BE2C (cell line): ENCODE measurements at regions not wholly inside any gene's neighbourhood (a gene's known extent, or its start where the extent isn't known, plus 50 kb on each side); places are given as distances from the start of the nearest gene placed in this dataset.

ENCODE experiments used
- DNase-seq: peaks from one replicate; pipeline ENCODE4 v3.0.0-alpha.2; 2020
- H3K27me3 ChIP-seq: fragments of 250-450 bp; sonication (Bioruptor Pico); 2 replicates; pipeline ENCODE4 v1.5.1; 2020; ENCODE audit warnings: mild to moderate bottlenecking
- H3K36me3 ChIP-seq: fragments of 250-450 bp; sonication (Bioruptor Pico); 2 replicates; pipeline ENCODE4 v1.5.1; 2020; ENCODE audit warnings: mild to moderate bottlenecking
- H3K4me1 ChIP-seq: fragments of 250-450 bp; sonication (Bioruptor Pico); 2 replicates; pipeline ENCODE4 v1.5.1; 2020
- H3K4me3 ChIP-seq: 2 replicates; pipeline ENCODE4 v1.5.1; 2011; ENCODE audit warnings: low read depth, low read length
- H3K9me3 ChIP-seq: fragments of 250-450 bp; sonication (Bioruptor Pico); 2 replicates; pipeline ENCODE4 v1.5.1; 2020
- CTCF ChIP-seq: IDR thresholded peaks from 2 replicates; pipeline ENCODE4 v1.5.1; 2012; ENCODE audit warnings: mild to moderate bottlenecking, low read depth, low read length

GRCh38 chrX:44082829-44083228 lies 109.6 kb upstream of the NDP start:
- Histone ChIP-seq H3K9me3 (no peaks in the 10 kb centered on the region), H3K27me3 (no peaks in the 10 kb centered on the region), H3K4me1 (no peaks in the 10 kb centered on the region), H3K4me3 (no peak overlapping the region), H3K36me3 (no peaks in the 10 kb centered on the region)
- no peak for TF ChIP-seq CTCF
- DNase-seq = no peak

GRCh38 chrX:44080083-44080482 lies 106.9 kb upstream of the NDP start:
- no peak for DNase-seq
- Histone ChIP-seq H3K9me3 (no peaks in the 10 kb centered on the region), H3K4me3 (no peak overlapping the region), H3K36me3 (no peaks in the 10 kb centered on the region), H3K27me3 (no peaks in the 10 kb centered on the region), H3K4me1 (no peaks in the 10 kb centered on the region)
- no peak for TF ChIP-seq CTCF

- Histone ChIP-seq H3K36me3 (no peaks in the 10 kb centered on the region), H3K4me1 (no peaks in the 10 kb centered on the region), H3K9me3 (no peaks in the 10 kb centered on the region), H3K4me3 (no peak overlapping the region), H3K27me3 (no peaks in the 10 kb centered on the region)
- no peak for DNase-seq
- TF ChIP-seq CTCF = no peak
These were observed 99.4 kb upstream of the NDP start for GRCh38 chrX:44072631-44073030.

GRCh38 chrX:44071847-44072551 lies 98.8 kb upstream of the NDP start:
- no peak overlapping the region for H3K4me3 ChIP-seq
- no peaks in the 10 kb centered on the region for H3K36me3 ChIP-seq
- no peaks in the 10 kb centered on the region for H3K4me1 ChIP-seq
- DNase-seq = no peak
- no peaks in the 10 kb centered on the region for H3K9me3 ChIP-seq
- no peaks in the 10 kb centered on the region for H3K27me3 ChIP-seq
- no peak for TF ChIP-seq CTCF

GRCh38 chrX:44071070-44071645 lies 98.0 kb upstream of the NDP start:
- Histone ChIP-seq H3K36me3 (no peaks in the 10 kb centered on the region), H3K9me3 (no peaks in the 10 kb centered on the region), H3K4me3 (no peak overlapping the region), H3K27me3 (no peaks in the 10 kb centered on the region), H3K4me1 (no peaks in the 10 kb centered on the region)
- DNase-seq = no peak
- no peak for TF ChIP-seq CTCF

GRCh38 chrX:44068043-44068442 lies 94.9 kb upstream of the NDP start:
- H3K4me1 ChIP-seq = no peaks in the 10 kb centered on the region
- no peaks in the 10 kb centered on the region for H3K9me3 ChIP-seq
- no peak for TF ChIP-seq CTCF
- no peak overlapping the region for H3K4me3 ChIP-seq
- H3K36me3 ChIP-seq = no peaks in the 10 kb centered on the region
- DNase-seq = no peak
- no peaks in the 10 kb centered on the region for H3K27me3 ChIP-seq
